ENCODE measurements at regions not wholly inside any gene's neighbourhood (a gene's known extent, or its start where the extent isn't known, plus 50 kb on each side); places are given as distances from the start of the nearest gene placed in this dataset.

DNA sequence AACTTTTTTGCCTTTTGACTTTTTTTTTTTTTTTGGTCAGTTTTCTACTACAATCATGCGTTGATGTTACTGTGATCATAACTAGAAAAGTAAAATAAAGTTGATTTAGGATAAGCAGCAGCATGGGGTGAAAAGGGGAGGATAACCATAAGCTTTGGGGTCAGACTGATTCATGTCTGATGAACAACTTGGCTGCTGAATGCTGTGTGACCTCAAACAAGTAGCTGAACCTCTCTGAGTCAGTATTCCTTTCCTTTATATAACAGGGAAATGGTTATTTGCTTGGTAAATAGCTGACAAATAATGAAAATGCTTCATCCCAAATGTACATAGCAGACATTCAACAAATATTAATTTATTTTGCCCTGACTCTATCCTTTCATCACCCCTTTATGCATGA, 413.0 kb downstream of the VRK1 start:
- 94% methylated on average over 1 of the region's 1 CpG for WGBS (ENCODE audit: low lambda C conversion rate, missing lambda C conversion rate)
- TF ChIP-seq EZH2phosphoT487 (IDR thresholded peaks at IDR 0.05; ENCODE audit: low read depth, severe bottlenecking, unreplicated experiment) = no peak
- TF ChIP-seq, protein P1, sequence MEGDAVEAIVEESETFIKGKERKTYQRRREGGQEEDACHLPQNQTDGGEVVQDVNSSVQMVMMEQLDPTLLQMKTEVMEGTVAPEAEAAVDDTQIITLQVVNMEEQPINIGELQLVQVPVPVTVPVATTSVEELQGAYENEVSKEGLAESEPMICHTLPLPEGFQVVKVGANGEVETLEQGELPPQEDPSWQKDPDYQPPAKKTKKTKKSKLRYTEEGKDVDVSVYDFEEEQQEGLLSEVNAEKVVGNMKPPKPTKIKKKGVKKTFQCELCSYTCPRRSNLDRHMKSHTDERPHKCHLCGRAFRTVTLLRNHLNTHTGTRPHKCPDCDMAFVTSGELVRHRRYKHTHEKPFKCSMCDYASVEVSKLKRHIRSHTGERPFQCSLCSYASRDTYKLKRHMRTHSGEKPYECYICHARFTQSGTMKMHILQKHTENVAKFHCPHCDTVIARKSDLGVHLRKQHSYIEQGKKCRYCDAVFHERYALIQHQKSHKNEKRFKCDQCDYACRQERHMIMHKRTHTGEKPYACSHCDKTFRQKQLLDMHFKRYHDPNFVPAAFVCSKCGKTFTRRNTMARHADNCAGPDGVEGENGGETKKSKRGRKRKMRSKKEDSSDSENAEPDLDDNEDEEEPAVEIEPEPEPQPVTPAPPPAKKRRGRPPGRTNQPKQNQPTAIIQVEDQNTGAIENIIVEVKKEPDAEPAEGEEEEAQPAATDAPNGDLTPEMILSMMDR (IDR thresholded peaks at IDR 0.05; ENCODE audit: poor library complexity) = no peak
- TF ChIP-seq EZH2 (IDR thresholded peaks at IDR 0.05; ENCODE audit: borderline replicate concordance) = no peak
- Histone ChIP-seq H3K36me3 (replicated peaks; ENCODE audit: insufficient read depth, low read depth) (no peaks in the 10 kb centered on the region), H3K4me1 (ENCODE audit: insufficient read depth) (no peaks in the 10 kb centered on the region), H3K79me2 (no peaks in the 10 kb centered on the region), H3K27ac (no peak overlapping the region), H3K4me3 (no peak overlapping the region), H3K27me3 (peaks cover 13% of the 10 kb centered on the region), H2AFZ (no peak overlapping the region), H3K4me2 (no peak overlapping the region), H3K9me3 (ENCODE audit: low read depth) (no peaks in the 10 kb centered on the region), H3K9me2 (replicated peaks; ENCODE audit: insufficient read depth) (no peaks in the 10 kb centered on the region), H4K20me1 (ENCODE audit: insufficient read depth, poor library complexity, severe bottlenecking) (no peaks in the 10 kb centered on the region)
- DNase-seq (ENCODE audit: low spot score) = no peak

DNA sequence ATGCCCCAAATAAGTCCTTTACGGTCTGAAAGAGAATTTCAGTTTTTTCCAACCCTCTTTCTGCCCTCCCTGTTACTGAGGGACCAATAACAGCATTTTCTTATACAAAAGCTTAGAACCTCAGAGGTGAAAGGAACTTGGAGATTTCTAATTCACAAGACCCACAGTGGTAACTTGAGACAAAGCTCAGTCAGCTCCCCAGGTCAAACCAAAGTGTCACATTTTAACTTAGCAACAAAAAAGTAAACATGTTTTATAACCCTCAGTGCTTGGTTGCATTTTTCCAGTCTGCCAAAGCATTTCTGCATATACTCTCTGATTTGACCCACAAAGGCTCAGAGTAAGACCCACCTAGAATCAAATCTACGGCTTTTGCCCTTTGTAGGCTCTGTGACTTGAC, 415.2 kb downstream of the VRK1 start:
- TF ChIP-seq, protein P1 (IDR thresholded peaks at IDR 0.05; ENCODE audit: poor library complexity) = no peak
- TF ChIP-seq EZH2 (IDR thresholded peaks at IDR 0.05; ENCODE audit: borderline replicate concordance) (no peak), EZH2phosphoT487 (IDR thresholded peaks at IDR 0.05; ENCODE audit: low read depth, severe bottlenecking, unreplicated experiment) (no peak)
- WGBS (ENCODE audit: low lambda C conversion rate, missing lambda C conversion rate) = 89% methylated on average over 2 of the region's 2 CpGs
- peaks cover 28% of the 10 kb centered on the region for H3K27me3 ChIP-seq

DNA sequence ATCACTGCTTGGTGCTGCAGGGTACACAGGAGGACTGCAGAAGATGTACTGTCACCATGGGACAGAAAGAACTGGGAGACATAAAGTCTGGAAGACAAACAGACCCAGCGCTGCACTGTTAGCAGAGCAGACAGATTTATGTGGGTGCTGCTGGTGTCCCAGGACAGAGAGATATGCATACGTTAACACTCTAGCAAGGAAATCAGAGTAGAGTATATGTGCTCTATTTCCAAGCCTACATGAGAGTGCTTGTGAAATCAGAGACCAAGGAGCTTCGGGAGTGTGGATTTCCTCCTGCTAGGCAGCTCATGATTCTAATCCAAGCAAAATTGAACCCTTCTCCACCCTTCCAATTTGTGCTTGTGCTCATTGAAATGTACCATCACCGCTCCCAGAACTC, 416.5 kb downstream of the VRK1 start:
- Histone ChIP-seq H3K79me2 (no peaks in the 10 kb centered on the region), H4K20me1 (ENCODE audit: insufficient read depth, poor library complexity, severe bottlenecking) (no peaks in the 10 kb centered on the region), H2AFZ (no peak overlapping the region), H3K4me3 (no peak overlapping the region), H3K9me3 (ENCODE audit: low read depth) (no peaks in the 10 kb centered on the region), H3K4me2 (no peak overlapping the region), H3K4me1 (ENCODE audit: insufficient read depth) (peaks cover 2% of the 10 kb centered on the region), H3K27me3 (peaks cover 41% of the 10 kb centered on the region), H3K27ac (no peak overlapping the region), H3K36me3 (replicated peaks; ENCODE audit: insufficient read depth, low read depth) (no peaks in the 10 kb centered on the region), H3K9me2 (replicated peaks; ENCODE audit: insufficient read depth) (no peaks in the 10 kb centered on the region)
- TF ChIP-seq EZH2 (IDR thresholded peaks at IDR 0.05; ENCODE audit: borderline replicate concordance) (no peak), EZH2phosphoT487 (IDR thresholded peaks at IDR 0.05; ENCODE audit: low read depth, severe bottlenecking, unreplicated experiment) (no peak)
- TF ChIP-seq, protein P1 (IDR thresholded peaks at IDR 0.05; ENCODE audit: poor library complexity) = no peak
- no peak for DNase-seq (ENCODE audit: low spot score)
- WGBS (ENCODE audit: low lambda C conversion rate, missing lambda C conversion rate) = 85% methylated on average over 4 of the region's 4 CpGs

More for the DNA sequence above, 415.2 kb downstream of the VRK1 start:
- H2AFZ ChIP-seq = no peak overlapping the region
- no peak overlapping the region for H3K4me3 ChIP-seq
- no peaks in the 10 kb centered on the region for H3K36me3 ChIP-seq (replicated peaks; ENCODE audit: insufficient read depth, low read depth)
- H3K27ac ChIP-seq = no peak overlapping the region
- H3K9me2 ChIP-seq (replicated peaks; ENCODE audit: insufficient read depth) = no peaks in the 10 kb centered on the region
- H3K79me2 ChIP-seq = no peaks in the 10 kb centered on the region
- no peaks in the 10 kb centered on the region for H3K4me1 ChIP-seq (ENCODE audit: insufficient read depth)
- H3K4me2 ChIP-seq = no peak overlapping the region
- H3K9me3 ChIP-seq (ENCODE audit: low read depth) = no peaks in the 10 kb centered on the region
- no peak for DNase-seq (ENCODE audit: low spot score)
- H4K20me1 ChIP-seq (ENCODE audit: insufficient read depth, poor library complexity, severe bottlenecking) = no peaks in the 10 kb centered on the region
